GM21723 (cell line): ENCODE measurements at regions not wholly inside any gene's neighbourhood (a gene's known extent, or its start where the extent isn't known, plus 50 kb on each side); places are given as distances from the start of the nearest gene placed in this dataset.

Source experiments
- ATAC-seq: cut with Tn5 transposase; IDR thresholded peaks from one replicate; pipeline ENCODE4 v1.9.1; 2021; ENCODE audit warnings: mild to moderate bottlenecking, moderate library complexity; ENCODE audit not compliant: unreplicated experiment

DNA sequence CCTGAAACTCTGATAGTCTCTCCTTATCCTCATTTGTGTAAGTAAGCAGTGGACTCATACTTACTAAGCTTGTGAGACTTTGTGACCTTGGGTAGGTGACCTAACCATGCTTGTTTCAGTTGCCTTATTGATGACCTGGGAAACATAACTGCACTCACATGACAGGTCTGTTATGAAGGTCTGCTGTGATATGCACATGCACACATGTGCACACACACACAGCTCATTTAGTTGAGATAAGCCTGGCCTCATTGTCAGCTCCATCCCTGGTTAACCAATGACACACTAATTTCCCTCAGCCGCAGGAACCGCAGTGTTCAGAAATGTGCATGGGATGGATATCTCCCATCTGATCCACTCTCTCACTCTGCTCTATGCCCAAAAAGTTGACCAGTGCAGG lies 177.2 kb downstream of the GPAM start:
- ATAC-seq = no peak

DNA sequence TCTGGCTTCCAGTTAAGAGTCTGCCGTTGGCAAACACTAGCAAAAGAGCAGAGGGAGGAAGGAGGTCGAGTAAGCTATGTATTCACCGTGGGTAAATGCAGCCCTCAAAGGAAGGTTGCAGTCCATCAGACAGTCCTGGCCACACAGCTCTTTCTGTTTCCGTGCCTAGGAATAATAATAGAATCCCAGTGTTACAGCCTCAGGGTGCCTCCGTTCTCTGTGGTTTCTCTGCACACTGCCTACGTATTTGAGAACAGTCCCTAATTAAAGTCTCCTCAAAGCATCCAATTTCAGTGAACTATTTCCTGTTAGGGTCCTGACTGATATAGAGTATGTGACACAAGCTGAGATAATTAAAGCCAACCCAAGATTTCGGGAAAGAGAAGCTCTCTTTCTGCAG lies 176.7 kb downstream of the GPAM start:
- no peak for ATAC-seq

DNA sequence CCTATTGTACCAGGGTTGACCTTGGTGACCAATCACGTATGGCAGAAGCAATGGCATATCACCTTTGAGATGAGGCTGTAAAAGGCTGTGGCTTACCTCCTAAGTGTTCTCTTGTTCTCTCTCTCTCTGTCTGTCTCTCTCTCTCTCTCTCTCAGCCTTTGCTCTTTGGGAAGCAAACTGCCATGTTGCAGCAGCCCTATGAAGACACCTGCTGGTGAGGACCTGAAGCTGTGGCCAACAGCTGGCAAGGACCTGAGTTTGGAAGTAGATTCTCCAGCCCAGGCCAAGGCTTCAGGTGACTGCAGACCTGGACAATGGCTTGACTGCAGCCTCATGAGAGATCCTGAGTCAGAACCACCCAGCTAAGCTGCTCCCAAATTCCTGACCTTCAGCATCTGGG lies 161.4 kb downstream of the GPAM start:
- no peak for ATAC-seq

DNA sequence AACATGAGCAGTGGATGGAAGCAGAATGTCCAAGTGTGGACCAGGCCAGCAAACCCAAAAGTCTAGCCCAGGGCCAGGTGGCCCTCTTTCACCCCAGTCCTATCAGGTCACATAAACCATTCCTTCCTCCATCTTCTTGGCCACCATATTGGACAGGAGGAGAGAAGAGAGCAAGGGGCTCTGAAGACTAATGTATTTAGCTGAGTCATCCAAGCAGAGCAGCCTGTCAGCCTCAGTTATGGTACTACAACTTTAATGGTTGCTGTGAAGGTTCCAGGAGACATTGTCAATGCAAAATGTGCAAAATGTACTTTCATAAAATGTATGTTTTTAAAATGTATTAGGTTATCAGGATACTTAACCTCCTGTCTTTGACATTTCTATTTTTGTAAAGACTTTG lies 159.5 kb downstream of the GPAM start:
- no peak for ATAC-seq

DNA sequence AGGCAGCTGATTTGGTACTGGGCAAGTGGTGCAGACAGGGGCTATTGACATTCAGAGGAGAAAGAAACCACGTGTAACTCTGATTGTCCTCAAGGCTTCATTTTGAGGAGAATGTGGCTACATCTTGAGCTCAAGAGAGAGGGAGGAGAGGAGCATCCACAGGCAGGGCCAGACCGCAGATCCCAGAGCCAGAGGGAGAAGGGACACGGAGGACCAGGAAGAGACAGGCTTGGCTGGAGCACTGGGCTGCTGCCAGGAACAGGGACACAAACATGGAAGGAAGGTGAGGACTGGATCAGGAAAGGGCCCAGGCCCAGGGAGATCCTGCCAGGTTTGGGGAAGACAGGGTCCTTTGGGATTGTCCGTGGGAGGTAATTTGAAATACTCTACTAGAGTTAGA lies 158.3 kb downstream of the GPAM start:
- no peak for ATAC-seq

DNA sequence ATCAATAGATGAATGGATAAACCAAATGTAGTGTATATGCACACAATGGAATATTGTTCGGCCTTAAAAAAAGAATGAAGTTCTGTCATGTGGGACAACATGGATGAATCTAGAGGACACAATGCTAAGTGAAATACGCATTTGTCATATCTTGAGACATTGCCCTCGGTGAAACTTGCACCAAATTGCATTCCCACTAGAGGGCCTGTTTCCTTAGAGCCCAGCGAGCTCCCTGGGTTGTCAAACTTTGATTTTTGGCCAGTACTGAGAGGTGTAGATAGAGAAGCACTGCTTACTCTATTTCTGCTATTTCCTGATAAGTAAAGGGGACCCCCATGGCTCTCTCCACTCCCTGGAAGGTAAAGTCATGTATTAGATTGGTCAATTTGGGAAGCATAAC lies 157.1 kb downstream of the GPAM start:
- ATAC-seq = no peak

DNA sequence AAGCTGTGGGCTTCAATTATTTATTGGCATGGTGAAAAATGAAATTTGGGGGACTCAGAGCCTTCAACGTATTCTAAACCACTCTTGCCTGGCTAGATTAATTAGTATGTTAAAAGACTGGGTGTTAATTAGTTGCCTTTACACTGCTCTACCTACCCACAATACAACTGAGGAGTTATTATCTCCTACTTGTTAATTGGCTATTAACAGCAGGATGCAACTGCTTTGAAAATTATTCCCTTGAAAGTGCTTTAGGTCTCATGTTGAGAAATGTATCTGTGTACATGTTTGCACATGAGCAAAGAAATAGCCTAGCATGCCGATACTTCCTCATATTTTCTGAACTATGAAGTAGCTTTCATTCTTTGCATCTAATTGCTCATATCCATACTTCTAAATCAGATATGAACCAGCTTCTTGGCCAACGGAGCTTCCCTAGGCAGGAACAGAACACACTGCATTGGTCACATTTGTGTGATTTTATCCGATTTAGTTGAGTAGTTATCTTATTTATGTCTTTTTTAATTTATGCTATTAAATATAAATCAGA lies 155.8 kb downstream of the GPAM start:
- no peak for ATAC-seq

DNA sequence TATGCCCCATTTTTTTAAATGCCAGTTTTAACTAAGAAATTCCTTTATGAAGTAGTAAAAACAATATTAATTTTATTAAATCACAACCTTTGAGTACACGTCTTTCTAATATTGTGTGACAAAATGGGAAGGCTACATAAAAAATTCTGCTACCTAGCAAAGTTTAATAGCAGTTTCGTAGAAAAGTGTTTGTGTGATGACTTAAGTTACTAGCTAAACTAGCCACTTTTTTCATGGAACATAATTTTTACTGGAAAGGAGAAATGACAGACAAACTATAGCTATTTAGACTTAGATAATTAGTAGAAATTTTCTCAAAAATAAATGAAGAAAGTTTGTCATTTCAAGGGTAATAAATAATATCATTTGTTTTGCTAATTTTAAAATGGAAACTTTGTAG lies 153.1 kb downstream of the GPAM start:
- ATAC-seq = no peak

DNA sequence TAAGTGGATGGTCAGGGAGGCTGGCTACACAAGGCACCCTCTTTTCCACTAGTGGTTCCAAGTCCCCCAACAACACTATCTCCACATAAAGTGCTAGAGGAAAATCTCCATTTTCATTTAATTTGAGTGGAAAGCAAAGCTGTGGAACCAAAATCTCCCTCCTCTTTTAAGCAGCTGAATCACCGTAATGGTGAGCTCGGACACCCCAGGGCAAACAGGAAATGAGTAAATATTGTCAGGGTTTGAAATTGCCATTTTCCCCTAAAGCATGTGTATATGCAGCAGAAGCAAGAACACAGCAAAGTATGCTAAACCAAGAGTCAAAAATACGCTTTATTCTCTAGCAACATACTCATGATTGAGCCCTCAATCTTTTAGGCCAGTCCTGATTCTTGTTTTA lies 143.7 kb downstream of the GPAM start:
- no peak for ATAC-seq

DNA sequence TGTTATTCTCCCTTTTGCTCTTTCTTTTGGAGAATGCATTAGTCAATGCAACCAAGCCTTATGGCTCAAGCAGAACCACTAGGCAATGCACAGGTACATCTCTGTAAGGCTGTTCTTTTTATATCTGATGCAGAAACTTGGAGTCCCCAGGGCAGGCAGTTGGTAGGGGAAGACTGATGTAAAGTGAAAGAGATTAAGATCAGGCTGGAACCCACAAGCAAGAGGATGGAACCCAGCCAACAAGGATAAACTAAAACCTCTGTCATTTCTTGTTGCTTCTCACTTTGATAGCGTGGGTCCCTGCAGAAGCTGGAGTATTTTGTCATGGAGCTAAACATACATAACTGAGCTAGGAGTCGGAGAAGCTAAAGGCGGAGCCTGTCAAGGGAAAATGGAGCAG lies 142.9 kb downstream of the GPAM start:
- no peak for ATAC-seq

DNA sequence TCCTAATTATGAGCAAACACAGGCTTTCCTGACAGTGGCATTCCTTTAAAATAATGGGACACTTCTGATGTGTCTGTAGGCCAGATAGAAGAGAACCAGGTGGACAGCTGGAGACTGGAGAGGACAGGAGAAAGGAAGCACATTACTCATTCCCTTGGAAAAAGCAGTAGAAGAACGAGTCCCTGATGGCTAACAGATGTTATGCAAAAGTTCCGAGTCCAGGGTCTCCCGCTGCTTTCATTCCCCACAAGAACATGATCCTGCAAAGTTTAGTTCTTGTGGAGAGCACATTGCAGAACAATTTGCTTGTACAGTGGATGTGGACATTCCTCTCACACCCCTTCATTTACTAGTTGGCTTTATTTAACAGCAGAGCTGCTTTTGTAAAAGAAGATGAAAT lies 137.6 kb downstream of the GPAM start:
- no peak for ATAC-seq

DNA sequence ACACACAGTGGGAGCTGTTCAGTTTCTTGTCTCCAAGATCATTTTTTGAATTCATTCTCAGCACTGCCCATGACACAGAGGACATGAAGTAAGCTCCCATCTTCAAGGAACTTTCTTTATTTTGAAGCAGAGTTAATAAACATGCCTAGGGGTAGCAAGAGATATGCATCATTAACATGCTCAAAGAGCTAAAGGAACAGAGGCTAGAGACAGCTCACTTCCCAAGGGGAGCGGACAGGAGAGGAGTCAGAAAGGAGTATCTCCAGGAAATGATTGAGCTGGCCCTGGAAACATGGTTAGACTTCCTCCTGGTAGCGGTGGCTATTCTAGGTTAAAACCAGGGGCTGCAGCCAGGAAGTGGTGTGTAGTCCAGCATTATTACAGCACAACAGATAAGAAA lies 135.9 kb downstream of the GPAM start:
- no peak for ATAC-seq

DNA sequence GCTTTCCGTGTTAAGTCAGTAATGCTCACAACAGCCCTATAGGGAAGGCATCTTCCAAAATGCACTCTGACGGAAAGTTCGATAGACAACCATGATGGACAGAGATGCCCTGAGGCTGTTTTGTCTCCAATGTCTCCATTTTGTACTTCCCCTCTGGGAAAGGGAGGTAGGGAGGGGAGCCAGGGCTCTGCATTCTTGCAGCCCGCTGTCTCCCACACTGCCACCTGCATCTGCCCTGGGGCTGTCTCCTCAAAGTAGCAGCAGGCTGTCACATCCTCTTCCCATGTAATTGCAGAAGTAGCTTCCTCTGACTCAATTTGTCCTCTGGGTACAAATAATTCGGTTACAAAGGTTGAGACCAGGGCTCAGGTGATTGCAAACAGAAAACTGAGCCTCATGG lies 131.4 kb downstream of the GPAM start:
- ATAC-seq = no peak

DNA sequence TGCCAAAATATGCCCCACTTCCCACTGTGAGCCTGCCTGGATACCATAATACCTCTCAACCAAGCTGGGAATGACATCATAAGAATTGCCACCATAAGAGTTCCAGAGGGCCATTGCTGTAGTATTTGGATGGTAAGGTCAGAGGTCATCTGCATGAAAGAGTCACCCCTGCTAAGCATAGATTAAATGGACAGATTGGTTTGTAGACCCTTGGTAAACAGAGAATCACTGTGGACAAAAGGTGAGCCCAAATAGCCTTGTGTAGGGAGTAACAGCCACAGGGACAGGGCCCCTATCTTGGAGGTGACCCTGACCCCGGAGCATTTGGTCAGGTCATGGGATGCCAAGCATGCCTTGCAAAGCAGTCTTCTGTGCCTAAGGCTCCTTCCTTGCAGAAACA lies 129.7 kb downstream of the GPAM start:
- ATAC-seq = no peak

DNA sequence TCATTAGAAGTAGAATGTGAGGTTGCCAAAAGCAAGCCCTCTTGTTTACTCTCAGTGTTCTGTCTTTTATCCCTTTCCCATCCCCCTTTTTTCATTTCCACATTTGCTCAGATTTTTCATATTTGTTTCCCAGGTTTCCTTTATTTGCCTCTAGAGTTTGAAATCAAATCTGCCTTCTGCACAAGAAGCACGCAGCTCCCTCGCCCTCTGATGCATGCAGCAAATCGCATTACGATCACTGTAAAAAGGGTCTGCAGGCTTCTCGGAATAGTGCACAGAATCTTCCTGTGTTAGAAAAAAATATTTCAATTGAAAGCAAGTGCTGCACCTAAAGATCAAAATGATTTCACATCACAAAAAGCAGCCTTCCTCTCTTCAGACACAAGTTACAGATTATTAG lies 129.0 kb downstream of the GPAM start:
- ATAC-seq = no peak

DNA sequence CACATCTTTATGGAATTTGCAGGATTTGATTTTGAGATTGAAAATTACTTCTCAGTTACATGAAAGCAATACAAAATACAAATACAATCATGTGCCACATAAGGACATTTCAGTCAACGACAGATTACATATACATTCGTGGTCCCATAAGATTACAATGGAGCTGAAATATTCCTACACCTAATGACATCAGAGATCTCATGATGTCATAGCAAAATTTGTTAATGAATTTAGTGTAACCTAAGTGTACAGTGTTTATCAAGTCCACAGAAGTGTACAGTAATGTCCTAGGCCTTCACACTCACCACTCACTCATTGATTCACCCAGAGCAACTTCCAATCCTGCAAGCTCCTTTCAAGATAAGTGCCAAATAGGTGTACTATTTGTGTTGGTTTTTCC lies 126.5 kb downstream of the GPAM start:
- no peak for ATAC-seq

DNA sequence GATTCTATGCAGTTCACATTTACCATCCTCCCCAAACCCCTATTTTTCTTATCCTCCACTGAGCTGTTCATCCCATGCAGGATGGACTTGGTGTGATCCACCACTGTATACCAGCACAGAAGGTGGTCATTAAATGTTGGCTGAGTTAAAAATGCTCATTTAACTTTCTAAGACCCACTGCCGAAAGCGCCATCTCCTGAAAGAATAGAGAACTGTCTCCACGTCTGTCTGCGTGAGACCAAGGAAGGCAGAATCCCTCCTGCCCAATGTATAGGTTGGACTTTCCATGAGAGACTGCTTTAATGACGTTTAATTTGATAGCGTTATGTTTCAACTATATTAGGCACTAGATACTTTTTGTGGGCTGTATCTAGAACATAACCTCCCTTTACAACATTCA lies 124.3 kb downstream of the GPAM start:
- no peak for ATAC-seq

DNA sequence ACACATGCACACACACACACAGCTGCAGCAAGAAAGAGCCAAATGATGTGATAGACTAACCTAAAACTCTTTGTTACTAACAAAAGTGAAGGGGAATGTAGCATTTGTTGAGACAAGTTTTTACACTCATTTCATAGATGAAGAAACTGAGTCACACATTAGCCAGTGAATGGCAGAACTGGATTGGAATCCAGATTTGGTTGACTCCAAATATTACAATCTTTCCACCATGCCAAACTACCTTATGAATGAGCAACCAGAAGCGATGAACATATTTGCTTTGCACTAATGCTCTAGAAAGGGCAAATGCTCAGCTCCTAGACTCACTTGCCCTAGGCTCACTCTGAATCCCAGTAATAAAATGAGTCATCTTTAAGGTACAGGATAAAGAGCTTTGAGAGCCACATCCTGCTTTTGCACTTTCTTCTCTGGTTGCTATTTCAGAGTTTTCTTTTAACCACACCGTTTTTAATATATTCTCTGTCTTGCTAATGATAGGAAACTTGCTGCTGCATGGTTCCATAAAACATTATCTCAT lies 111.9 kb downstream of the GPAM start:
- ATAC-seq = no peak

DNA sequence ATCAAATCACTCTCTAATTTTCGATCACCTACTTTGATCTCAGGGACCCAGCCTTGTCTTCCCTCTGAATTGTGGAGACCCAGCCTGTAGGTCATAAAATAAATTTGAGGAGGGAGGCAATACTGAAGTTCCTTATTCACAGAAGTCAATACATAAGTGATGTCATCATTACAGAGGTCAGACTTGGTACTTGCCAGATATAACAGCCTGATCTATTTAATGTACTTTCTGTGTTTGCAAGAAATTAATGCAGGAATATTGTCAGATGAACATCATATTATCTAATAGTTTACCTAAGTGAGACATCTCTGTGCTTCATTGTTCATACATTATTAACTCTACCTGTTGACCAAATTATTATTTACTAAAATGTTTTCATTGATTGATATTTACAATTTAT lies 105.6 kb downstream of the GPAM start:
- ATAC-seq = no peak

DNA sequence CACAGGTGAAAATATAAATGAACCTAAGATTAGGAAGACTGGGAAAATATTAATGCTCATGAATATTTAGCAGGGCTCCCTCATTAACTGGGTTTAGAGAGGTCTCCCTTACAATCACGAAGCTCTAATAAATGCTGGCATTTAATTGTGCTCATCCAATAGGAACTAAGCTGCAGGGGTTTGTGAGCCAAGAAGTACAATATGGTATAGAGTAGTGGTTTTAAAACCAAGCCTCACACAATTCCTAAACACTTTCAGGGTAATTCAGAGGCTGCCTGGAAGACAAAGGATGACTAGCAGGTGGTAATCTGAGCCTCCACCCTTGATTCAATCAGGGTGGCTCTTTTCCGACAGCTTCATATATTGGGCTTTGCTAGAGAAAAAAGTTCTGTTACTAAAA lies 103.3 kb downstream of the GPAM start:
- ATAC-seq = no peak

DNA sequence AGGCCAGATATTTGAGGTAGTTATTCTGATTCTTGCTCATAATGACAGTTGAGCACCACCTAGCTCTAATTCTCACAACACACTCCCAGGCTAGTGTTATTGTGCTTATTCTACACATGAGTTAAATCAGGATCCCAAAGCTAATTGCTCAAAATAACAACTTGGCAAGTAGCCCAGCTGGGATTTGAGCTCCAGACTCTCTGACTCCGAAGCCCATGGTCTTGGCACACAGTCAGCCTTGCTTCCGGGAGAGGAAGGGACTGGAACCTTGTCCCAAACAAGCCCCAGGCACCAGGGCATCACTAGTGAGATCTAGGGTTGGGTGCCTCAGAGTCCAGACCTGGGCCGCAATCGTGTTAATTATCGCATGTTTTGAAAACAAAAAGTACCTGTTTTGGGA lies 101.4 kb downstream of the GPAM start:
- no peak for ATAC-seq

DNA sequence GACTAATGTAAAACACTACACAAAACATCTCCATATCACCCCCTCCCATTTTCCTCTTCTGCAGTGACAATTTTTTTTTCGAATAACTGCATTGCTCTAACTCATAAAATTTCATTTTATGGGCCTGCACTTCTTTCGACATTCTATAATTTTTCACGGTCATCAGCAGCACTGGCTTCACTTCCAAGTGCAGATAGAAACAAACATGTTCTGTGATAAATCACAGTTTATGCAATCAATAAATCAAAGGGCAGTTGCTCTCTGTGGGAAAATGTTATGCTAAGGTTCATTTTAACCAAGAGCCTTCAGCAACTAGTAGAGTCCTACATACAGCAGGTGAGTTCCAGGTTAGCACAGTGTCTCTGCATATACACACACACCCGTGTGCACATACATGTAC lies 100.1 kb downstream of the GPAM start:
- ATAC-seq = no peak

DNA sequence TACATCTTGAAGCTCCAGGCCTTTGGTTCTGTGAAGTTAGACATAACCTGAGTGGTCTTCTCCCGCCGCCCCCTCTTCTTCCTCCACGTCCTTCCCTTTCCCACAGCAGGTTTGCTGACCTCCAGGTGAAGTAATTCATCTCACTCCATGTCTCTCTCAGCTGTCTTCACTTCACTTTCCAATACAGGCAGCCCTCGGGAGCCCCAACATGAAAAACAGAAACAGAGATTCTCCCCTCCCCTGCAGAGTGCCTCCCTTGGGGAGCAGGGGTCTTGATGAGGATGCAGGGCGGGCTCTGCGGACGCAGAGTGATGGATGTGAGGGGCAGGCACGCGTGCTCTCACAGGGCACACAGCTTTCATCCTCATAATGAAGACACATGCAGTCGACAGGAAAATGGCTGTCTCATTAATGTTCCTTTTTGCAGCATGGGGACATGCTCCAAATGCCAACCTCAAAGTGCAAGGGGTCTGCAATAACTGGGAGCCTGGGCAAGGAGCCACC lies 95.6 kb downstream of the GPAM start:
- no peak for ATAC-seq
